ENCODE measurements at regions not wholly inside any gene's neighbourhood (a gene's known extent, or its start where the extent isn't known, plus 50 kb on each side); places are given as distances from the start of the nearest gene placed in this dataset.

GRCh38 chr10:106226142-106226541 lies 938.4 kb downstream of the SORCS1 start:
- Histone ChIP-seq H3K36me3 (no peaks in the 10 kb centered on the region), H3K27me3 (no peaks in the 10 kb centered on the region), H3K27ac (no peak overlapping the region), H3K9me3 (no peaks in the 10 kb centered on the region), H3K4me1 (no peaks in the 10 kb centered on the region), H3K4me3 (no peak overlapping the region)
- no peak for ATAC-seq
- WGBS, 2 donors (ENCODE audit: low coverage in 1 of 2): 71 to 73% methylated on average over 1 of the region's 1 CpG
- no peak for TF ChIP-seq EP300 (IDR thresholded peaks at IDR 0.05)
- no peak for TF ChIP-seq POLR2A (IDR thresholded peaks at IDR 0.05)
- no peak for TF ChIP-seq POLR2AphosphoS5 (IDR thresholded peaks at IDR 0.05)
- TF ChIP-seq CTCF (IDR thresholded peaks at IDR 0.05): no peak

- Histone ChIP-seq H3K27ac (no peak overlapping the region), H3K4me1 (no peaks in the 10 kb centered on the region), H3K9me3 (no peaks in the 10 kb centered on the region), H3K36me3 (no peaks in the 10 kb centered on the region), H3K27me3 (no peaks in the 10 kb centered on the region), H3K4me3 (no peak overlapping the region)
- no peak for ATAC-seq
- 15 to 25% methylated on average over 1 of the region's 1 CpG for WGBS, 2 donors (ENCODE audit: low coverage in 1 of 2)
- no peak for TF ChIP-seq POLR2AphosphoS5 (IDR thresholded peaks at IDR 0.05)
- TF ChIP-seq POLR2A (IDR thresholded peaks at IDR 0.05): no peak
- no peak for TF ChIP-seq EP300 (IDR thresholded peaks at IDR 0.05)
- TF ChIP-seq CTCF (IDR thresholded peaks at IDR 0.05): no peak
Observed at GRCh38 chr10:106224676-106225075, 939.8 kb downstream of the SORCS1 start.

GRCh38 chr10:106217627-106218026 lies 946.9 kb downstream of the SORCS1 start:
- TF ChIP-seq EP300 (IDR thresholded peaks at IDR 0.05) (no peak), POLR2AphosphoS5 (IDR thresholded peaks at IDR 0.05) (no peak), POLR2A (IDR thresholded peaks at IDR 0.05) (no peak), CTCF (IDR thresholded peaks at IDR 0.05) (no peak)
- no peak for ATAC-seq
- H3K4me1 ChIP-seq: no peaks in the 10 kb centered on the region

GRCh38 chr10:106216085-106216484 lies 948.4 kb downstream of the SORCS1 start:
- H3K9me3 ChIP-seq: no peaks in the 10 kb centered on the region
- no peaks in the 10 kb centered on the region for H3K27me3 ChIP-seq
- no peaks in the 10 kb centered on the region for H3K4me1 ChIP-seq
- no peaks in the 10 kb centered on the region for H3K36me3 ChIP-seq
- no peak for ATAC-seq
- no peak overlapping the region for H3K27ac ChIP-seq
- 100% methylated on average over 1 of the region's 2 CpGs; no CpG with 5 or more reads in 1 of the 2 donors for WGBS, 2 donors (ENCODE audit: low coverage in 1 of 2)
- H3K4me3 ChIP-seq: no peak overlapping the region
- no peak for TF ChIP-seq EP300 (IDR thresholded peaks at IDR 0.05)
- TF ChIP-seq POLR2A (IDR thresholded peaks at IDR 0.05): no peak
- no peak for TF ChIP-seq POLR2AphosphoS5 (IDR thresholded peaks at IDR 0.05)
- TF ChIP-seq CTCF (IDR thresholded peaks at IDR 0.05): no peak

More at GRCh38 chr10:106217627-106218026, 946.9 kb downstream of the SORCS1 start:
- no peaks in the 10 kb centered on the region for H3K27me3 ChIP-seq
- WGBS, 2 donors (ENCODE audit: low coverage in 1 of 2): 70 to 80% methylated on average over 3 of the region's 3 CpGs
- H3K9me3 ChIP-seq: no peaks in the 10 kb centered on the region
- H3K27ac ChIP-seq: no peak overlapping the region
- H3K4me3 ChIP-seq: no peak overlapping the region
- no peaks in the 10 kb centered on the region for H3K36me3 ChIP-seq

GRCh38 chr10:106214243-106214642 lies 950.3 kb downstream of the SORCS1 start:
- H3K27ac ChIP-seq: no peak overlapping the region
- WGBS, 2 donors (ENCODE audit: low coverage in 1 of 2): 84 to 95% methylated on average over 2 of the region's 2 CpGs

More at GRCh38 chr10:106214243-106214642, 950.3 kb downstream of the SORCS1 start:
- Histone ChIP-seq H3K9me3 (no peaks in the 10 kb centered on the region), H3K4me1 (no peaks in the 10 kb centered on the region), H3K4me3 (no peak overlapping the region), H3K36me3 (no peaks in the 10 kb centered on the region), H3K27me3 (no peaks in the 10 kb centered on the region)
- TF ChIP-seq POLR2AphosphoS5 (IDR thresholded peaks at IDR 0.05) (no peak), POLR2A (IDR thresholded peaks at IDR 0.05) (no peak), CTCF (IDR thresholded peaks at IDR 0.05) (no peak), EP300 (IDR thresholded peaks at IDR 0.05) (no peak)
- ATAC-seq: no peak
